HUES48 (cell line): ENCODE measurements at regions not wholly inside any gene's neighbourhood (a gene's known extent, or its start where the extent isn't known, plus 50 kb on each side); places are given as distances from the start of the nearest gene placed in this dataset.

ENCODE experiments used
- H3K27ac ChIP-seq: one replicate; pipeline ENCODE4 v1.7.0; 2013; ENCODE audit warnings: low read depth, low read length, inconsistent platforms
- H3K27me3 ChIP-seq: 2 replicates; pipeline ENCODE4 v1.6.1; 2013; ENCODE audit warnings: mild to moderate bottlenecking, low read length; ENCODE audit not compliant: control insufficient read depth, insufficient read depth
- H3K36me3 ChIP-seq: 2 replicates; pipeline ENCODE4 v1.6.1; 2013; ENCODE audit warnings: low read length; ENCODE audit not compliant: control insufficient read depth, insufficient read depth
- H3K4me1 ChIP-seq: 2 replicates; pipeline ENCODE4 v1.6.1; 2013; ENCODE audit warnings: mild to moderate bottlenecking, low read length; ENCODE audit not compliant: control insufficient read depth, insufficient read depth
- H3K4me3 ChIP-seq: 2 replicates; pipeline ENCODE4 v1.5.1; 2013; ENCODE audit warnings: mild to moderate bottlenecking, low read depth, low read length
- H3K9ac ChIP-seq: 2 replicates; pipeline ENCODE4 v1.6.1; 2013; ENCODE audit warnings: mild to moderate bottlenecking, low read depth, low read length, moderate library complexity
- H3K9me3 ChIP-seq: 2 replicates; pipeline ENCODE4 v1.6.1; 2013; ENCODE audit warnings: low read length; ENCODE audit not compliant: control insufficient read depth, insufficient read depth

DNA sequence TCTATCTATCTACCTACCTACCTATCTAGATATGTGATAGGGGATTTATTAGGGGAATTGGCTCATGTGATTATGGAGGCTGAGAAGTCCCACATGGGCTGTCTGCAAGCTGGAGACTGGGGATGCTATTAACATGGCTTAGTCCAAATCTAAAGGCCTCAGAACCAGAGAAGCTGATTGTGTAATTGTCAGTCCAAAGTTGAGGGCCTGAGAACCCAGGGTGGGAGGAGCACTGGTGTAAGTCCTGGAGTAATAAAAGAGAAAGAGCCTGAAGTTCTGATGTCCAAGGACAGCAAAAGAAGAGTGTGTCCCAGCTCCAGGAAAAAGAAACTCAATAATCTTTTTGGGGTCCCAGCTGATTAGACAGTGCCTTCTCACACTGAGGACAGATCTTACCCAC, 98.5 kb upstream of the SEL1L start:
- Histone ChIP-seq H3K27me3 (no peaks in the 10 kb centered on the region), H3K4me1 (no peaks in the 10 kb centered on the region), H3K9me3 (no peaks in the 10 kb centered on the region), H3K36me3 (no peaks in the 10 kb centered on the region), H3K4me3 (no peak overlapping the region), H3K27ac (no peak overlapping the region), H3K9ac (no peak overlapping the region)

DNA sequence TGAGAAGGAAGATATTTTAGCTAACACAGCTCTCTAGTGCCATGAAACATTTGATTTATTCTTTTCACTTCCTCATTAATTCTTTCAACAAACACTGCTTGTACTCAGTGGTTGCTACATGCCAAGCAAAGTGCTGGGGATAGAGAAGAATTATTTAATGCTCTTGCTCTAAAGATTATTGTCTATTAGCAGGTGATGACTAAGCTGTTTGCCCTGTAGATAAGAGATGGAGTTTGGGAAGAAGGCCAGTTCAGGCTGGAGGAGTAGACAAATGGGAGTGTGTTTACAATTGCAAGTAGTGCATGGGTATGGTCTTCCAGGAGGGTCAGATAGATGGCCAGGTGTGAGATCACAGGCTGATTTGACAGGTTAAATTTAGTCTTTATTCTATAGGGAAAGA, 99.8 kb upstream of the SEL1L start:
- Histone ChIP-seq H3K27me3 (no peaks in the 10 kb centered on the region), H3K27ac (no peak overlapping the region), H3K9me3 (no peaks in the 10 kb centered on the region), H3K4me1 (no peaks in the 10 kb centered on the region), H3K4me3 (no peak overlapping the region), H3K9ac (no peak overlapping the region), H3K36me3 (no peaks in the 10 kb centered on the region)

GRCh38 chr14:81637639-81638038, 104.0 kb upstream of the SEL1L start:
- H3K4me1 ChIP-seq = peaks cover 3% of the 10 kb centered on the region
- H3K36me3 ChIP-seq = no peaks in the 10 kb centered on the region
- no peak overlapping the region for H3K27ac ChIP-seq
- H3K27me3 ChIP-seq = no peaks in the 10 kb centered on the region
- no peak overlapping the region for H3K9ac ChIP-seq
- no peak overlapping the region for H3K4me3 ChIP-seq
- H3K9me3 ChIP-seq = no peaks in the 10 kb centered on the region

GRCh38 chr14:81638656-81639280, 105.1 kb upstream of the SEL1L start:
- no peaks in the 10 kb centered on the region for H3K27me3 ChIP-seq
- H3K4me1 ChIP-seq = peaks cover 3% of the 10 kb centered on the region
- no peaks in the 10 kb centered on the region for H3K36me3 ChIP-seq
- H3K27ac ChIP-seq = no peak overlapping the region
- no peak overlapping the region for H3K4me3 ChIP-seq
- H3K9ac ChIP-seq = no peak overlapping the region
- no peaks in the 10 kb centered on the region for H3K9me3 ChIP-seq

DNA sequence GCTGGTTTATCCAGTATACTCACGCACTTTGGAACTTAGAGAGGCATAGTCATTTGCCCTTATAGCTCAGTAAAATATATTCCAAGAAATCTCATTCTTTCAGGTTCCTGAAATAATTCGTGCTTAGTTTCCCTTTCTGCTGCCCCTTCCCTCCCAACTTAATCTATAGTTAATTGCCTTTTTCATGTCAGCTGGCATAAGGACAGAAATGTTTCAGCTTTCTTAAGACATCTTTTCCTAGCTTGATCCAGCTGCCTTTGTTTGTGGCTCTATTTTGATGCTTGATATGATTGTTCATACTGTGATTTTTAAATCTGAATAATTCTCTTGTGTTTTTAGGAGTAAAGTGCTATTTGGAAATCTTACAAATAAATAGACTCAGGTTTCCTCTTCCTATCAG, 120.0 kb upstream of the SEL1L start:
- no peaks in the 10 kb centered on the region for H3K27me3 ChIP-seq
- no peak overlapping the region for H3K27ac ChIP-seq
- peaks cover 23% of the 10 kb centered on the region for H3K4me1 ChIP-seq
- no peak overlapping the region for H3K9ac ChIP-seq
- no peaks in the 10 kb centered on the region for H3K9me3 ChIP-seq
- no peak overlapping the region for H3K4me3 ChIP-seq
- no peaks in the 10 kb centered on the region for H3K36me3 ChIP-seq

DNA sequence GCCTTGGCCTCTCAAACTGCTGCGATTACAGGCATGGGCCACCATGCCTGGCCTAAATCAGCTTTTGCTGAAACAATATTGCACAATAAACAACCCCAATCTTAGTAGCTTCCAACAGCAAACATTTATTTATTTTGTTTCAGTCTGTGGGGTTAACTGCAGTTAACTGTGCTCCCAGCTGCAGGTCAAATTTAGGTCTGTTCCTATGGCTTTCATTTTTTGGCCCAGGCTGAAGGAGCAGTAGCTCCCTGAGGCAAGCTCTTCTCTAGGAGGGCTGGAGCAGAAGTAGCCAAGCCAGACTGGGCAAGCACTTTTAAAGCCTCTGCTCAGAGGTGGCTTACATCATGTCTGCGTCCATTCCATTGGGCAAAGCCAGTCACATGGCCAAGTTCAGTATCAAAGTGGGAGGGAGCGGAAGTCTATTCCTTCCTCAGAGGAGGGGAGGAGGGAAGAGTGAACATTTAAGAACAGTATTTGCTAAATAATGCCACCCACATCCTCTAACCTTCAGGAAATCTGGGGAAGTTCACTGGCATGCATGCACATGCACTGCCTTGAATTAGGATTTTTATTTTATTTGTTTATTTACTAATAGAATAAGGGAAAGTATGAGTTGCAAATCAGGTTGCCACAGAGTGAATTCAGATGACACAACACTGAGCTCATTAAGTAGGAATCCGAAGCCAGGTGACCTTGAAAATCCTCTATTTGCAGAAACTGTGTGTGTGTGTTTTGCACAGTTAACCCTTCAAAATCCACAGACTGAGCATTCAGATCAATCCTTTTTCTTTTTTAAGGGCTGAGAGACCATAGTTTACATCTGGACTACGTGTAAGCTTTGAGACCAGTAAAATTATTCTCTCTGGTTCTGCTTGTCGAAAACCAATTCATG, 122.0 kb upstream of the SEL1L start:
- no peak overlapping the region for H3K4me3 ChIP-seq
- H3K9me3 ChIP-seq = no peaks in the 10 kb centered on the region
- H3K36me3 ChIP-seq = no peaks in the 10 kb centered on the region
- H3K27me3 ChIP-seq = no peaks in the 10 kb centered on the region
- peaks cover 31% of the 10 kb centered on the region for H3K4me1 ChIP-seq
- no peak overlapping the region for H3K27ac ChIP-seq
- no peak overlapping the region for H3K9ac ChIP-seq

DNA sequence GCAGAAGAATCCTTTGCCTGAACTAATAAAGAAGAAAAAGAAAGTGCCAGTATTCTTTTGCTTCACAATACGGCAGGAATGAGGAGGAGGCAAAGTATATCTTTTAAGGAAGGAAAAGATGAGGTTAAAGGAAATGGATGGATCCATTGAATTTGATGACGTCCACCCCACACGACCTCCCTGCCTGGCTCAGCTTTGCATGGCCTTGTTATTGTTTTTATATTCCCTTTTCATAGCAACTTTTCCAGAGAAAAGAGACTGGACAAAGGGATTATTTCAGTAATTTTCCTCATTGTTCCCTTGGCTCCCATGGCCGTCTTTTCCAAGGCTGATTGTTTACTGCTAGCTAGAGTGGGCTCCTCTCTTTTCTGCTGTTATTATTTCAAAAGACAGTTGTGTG, 123.2 kb upstream of the SEL1L start:
- Histone ChIP-seq H3K4me3 (no peak overlapping the region), H3K27ac (no peak overlapping the region), H3K27me3 (no peaks in the 10 kb centered on the region), H3K4me1 (peaks cover 31% of the 10 kb centered on the region), H3K9me3 (no peaks in the 10 kb centered on the region), H3K36me3 (no peaks in the 10 kb centered on the region), H3K9ac (no peak overlapping the region)

DNA sequence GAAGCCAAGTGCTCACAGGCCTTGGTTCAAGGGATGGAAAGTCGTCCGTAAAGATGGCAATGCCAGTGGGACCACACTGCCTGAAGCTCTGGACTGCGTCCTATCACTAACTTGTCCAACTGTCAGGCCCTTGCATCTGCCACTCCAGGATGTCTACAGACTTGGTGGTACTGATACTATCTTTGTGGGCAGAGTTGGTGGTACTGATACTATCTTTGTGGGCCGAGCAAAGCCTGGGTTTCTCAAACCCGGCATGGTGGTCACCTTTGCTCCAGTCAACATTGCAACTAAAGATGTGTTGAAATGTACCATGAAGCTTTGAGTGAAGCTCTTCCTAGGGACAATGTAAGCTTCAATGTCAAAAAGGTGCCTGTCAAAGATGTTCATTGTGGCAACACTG, 128.4 kb upstream of the SEL1L start:
- no peaks in the 10 kb centered on the region for H3K9me3 ChIP-seq
- H3K27ac ChIP-seq = no peak overlapping the region
- no peak overlapping the region for H3K9ac ChIP-seq
- H3K4me1 ChIP-seq = peaks cover 20% of the 10 kb centered on the region
- no peak overlapping the region for H3K4me3 ChIP-seq
- no peaks in the 10 kb centered on the region for H3K27me3 ChIP-seq
- no peaks in the 10 kb centered on the region for H3K36me3 ChIP-seq

- Histone ChIP-seq H3K36me3 (no peaks in the 10 kb centered on the region), H3K4me1 (peaks cover 15% of the 10 kb centered on the region), H3K27me3 (no peaks in the 10 kb centered on the region), H3K9ac (no peak overlapping the region), H3K9me3 (no peaks in the 10 kb centered on the region), H3K27ac (no peak overlapping the region), H3K4me3 (no peak overlapping the region)
Measured at GRCh38 chr14:81662570-81663197, 129.0 kb upstream of the SEL1L start.

DNA sequence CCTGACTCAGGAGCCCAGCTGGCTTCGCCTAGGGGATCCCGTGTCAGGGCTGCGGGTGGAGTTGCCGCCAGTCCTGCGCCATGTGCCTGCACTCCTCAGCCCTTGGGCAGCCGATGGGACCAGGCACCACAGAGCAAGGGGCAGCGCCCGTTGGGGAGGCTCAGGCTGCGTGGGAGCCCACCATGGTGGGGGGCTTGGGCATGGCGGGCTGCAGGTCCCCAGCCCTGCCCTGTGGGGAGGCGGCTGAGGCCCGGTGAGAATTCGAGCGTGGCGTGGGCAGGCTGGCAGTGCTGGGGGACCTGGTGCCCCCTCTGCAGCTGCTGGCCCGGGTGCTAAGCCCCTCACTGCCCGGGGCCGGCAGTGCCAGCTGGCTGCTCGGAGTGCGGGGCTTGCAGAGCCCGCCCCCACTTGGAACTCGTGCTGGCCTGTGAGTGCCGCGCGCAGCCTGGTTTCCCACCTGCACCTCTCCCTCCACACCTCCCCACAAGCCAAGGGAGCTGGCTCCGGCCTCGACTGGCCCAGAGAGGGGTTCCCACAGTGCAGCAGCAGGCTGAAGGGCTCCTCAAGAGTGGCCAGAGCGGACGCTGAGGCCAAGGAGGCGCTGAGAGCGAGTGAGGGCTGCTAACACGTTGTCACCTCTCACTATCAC, 135.1 kb upstream of the SEL1L start:
- Histone ChIP-seq H3K9ac (no peak overlapping the region), H3K27me3 (no peaks in the 10 kb centered on the region), H3K4me1 (no peaks in the 10 kb centered on the region), H3K27ac (no peak overlapping the region), H3K9me3 (peaks cover 3% of the 10 kb centered on the region), H3K4me3 (no peak overlapping the region), H3K36me3 (no peaks in the 10 kb centered on the region)

- H3K9ac ChIP-seq = no peak overlapping the region
- H3K4me1 ChIP-seq = no peaks in the 10 kb centered on the region
Measured at GRCh38 chr14:81669308-81669707, 135.7 kb upstream of the SEL1L start.

More at GRCh38 chr14:81669308-81669707, 135.7 kb upstream of the SEL1L start:
- Histone ChIP-seq H3K9me3 (peaks cover 3% of the 10 kb centered on the region), H3K27me3 (peaks cover 3% of the 10 kb centered on the region; the same call in 1 of the 2 replicates), H3K27ac (no peak overlapping the region), H3K4me3 (no peak overlapping the region), H3K36me3 (no peaks in the 10 kb centered on the region)
